Karpas-422 (cell line): ENCODE measurements at regions not wholly inside any gene's neighbourhood (a gene's known extent, or its start where the extent isn't known, plus 50 kb on each side); places are given as distances from the start of the nearest gene placed in this dataset.

Source experiments
- DNase-seq: peaks from one replicate; pipeline ENCODE4 v3.0.0-alpha.2; 2015
- H2AFZ ChIP-seq: fragments of 200-600 bp; sonication (generic); 2 replicates; pipeline ENCODE4 v1.6.1; 2014; ENCODE audit warnings: antibody characterized with exemption, low read length, mixed read lengths
- H3K27ac ChIP-seq: fragments of 200-600 bp; sonication (generic); 2 replicates; pipeline ENCODE4 v1.5.1; 2014; ENCODE audit warnings: mild to moderate bottlenecking, low read length, moderate library complexity
- H3K27me3 ChIP-seq: fragments of 200-600 bp; sonication (generic); 2 replicates; pipeline ENCODE4 v1.6.1; 2014; ENCODE audit warnings: low read length, mixed read lengths
- H3K36me3 ChIP-seq: fragments of 200-600 bp; sonication (generic); 2 replicates; pipeline ENCODE4 v1.6.1; 2014; ENCODE audit warnings: low read length, mixed read lengths; ENCODE audit not compliant: insufficient read depth
- H3K4me1 ChIP-seq: fragments of 200-600 bp; sonication (generic); 2 replicates; pipeline ENCODE4 v1.6.1; 2014; ENCODE audit warnings: mild to moderate bottlenecking, low read length, mixed read lengths
- H3K4me2 ChIP-seq: fragments of 200-600 bp; sonication (generic); 2 replicates; pipeline ENCODE4 v1.6.1; 2014; ENCODE audit warnings: low read length, low read depth, mild to moderate bottlenecking; ENCODE audit not compliant: poor library complexity, severe bottlenecking
- H3K4me3 ChIP-seq: fragments of 200-600 bp; sonication (generic); 2 replicates; pipeline ENCODE4 v1.5.1; 2014; ENCODE audit warnings: mild to moderate bottlenecking, antibody characterized with exemption, low read length, mixed read lengths
- H3K79me2 ChIP-seq: fragments of 200-600 bp; sonication (generic); 2 replicates; pipeline ENCODE4 v1.6.1; 2014; ENCODE audit warnings: mild to moderate bottlenecking, low read length, mixed read lengths
- H3K9ac ChIP-seq: fragments of 200-600 bp; sonication (generic); 2 replicates; pipeline ENCODE4 v1.6.0; 2014; ENCODE audit warnings: low read length
- H3K9me2 ChIP-seq: fragments of 200-600 bp; sonication (generic), shearing (Covaris generic); replicated peaks from 2 replicates; pipeline ENCODE4 v1.6.0; 2014; ENCODE audit warnings: mild to moderate bottlenecking, low read length, moderate library complexity; ENCODE audit not compliant: insufficient read depth
- H3K9me3 ChIP-seq: fragments of 300-700, 200-600 bp; sonication (generic); 2 replicates; pipeline ENCODE4 v1.6.1; 2014; ENCODE audit warnings: low read length, mixed read lengths
- H4K20me1 ChIP-seq: fragments of 200-600 bp; sonication (generic); 2 replicates; pipeline ENCODE4 v1.6.1; 2014; ENCODE audit warnings: mild to moderate bottlenecking, antibody characterized with exemption, low read length, low read depth; ENCODE audit not compliant: insufficient read depth

DNA sequence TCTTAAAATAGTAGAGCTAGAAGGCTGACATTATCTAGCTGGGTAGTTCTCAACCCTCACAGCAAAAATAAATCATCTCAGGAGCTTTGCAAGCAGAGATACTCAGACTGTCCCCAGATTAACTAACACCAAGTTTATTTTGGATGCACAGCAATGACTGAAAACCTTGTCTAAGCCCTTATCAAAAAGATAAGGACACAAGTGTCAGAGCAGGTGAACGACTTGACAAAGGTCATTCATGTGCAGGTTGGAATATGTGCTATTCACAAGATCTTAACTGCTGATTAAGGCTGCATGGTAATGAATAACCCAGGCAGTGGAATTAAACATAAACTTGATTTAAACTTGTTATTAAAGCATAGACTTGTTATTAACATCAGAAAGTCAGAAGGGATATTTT lies 246.6 kb downstream of the BTG1 start:
- Histone ChIP-seq H2AFZ (no peak overlapping the region), H3K9ac (no peak overlapping the region), H3K36me3 (no peaks in the 10 kb centered on the region), H3K4me2 (no peak overlapping the region), H4K20me1 (no peaks in the 10 kb centered on the region), H3K79me2 (no peaks in the 10 kb centered on the region), H3K27ac (no peak overlapping the region), H3K9me3 (no peaks in the 10 kb centered on the region), H3K4me1 (no peaks in the 10 kb centered on the region), H3K4me3 (no peak overlapping the region), H3K27me3 (no peaks in the 10 kb centered on the region), H3K9me2 (no peaks in the 10 kb centered on the region; the same call in 1 of the 2 replicates)
- no peak for DNase-seq

DNA sequence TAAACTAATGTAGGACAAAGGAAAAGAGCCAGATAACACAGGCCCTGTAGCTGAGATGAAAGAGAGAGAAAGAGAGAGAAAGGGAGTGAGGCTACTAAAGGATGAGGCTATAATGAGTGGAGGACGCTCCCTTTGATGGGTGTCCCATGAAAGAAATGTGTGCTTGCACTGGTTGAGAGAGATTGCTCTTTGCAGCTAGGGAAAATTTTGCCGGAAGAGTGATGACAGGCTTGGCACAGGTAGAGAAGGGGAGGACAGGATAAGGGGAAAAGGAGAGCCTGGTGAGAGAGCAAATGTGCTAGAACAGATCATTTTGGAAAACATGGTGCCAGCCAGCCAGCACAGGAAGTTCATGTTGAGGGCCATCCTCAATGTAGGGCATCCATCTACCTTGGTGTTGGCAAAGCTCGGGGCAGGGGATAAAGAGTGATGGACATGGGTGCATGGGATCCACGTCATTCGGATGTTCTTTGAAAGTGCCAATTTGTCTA lies 248.6 kb downstream of the BTG1 start:
- Histone ChIP-seq H3K9me2 (no peaks in the 10 kb centered on the region), H4K20me1 (no peaks in the 10 kb centered on the region), H3K4me3 (no peak overlapping the region), H2AFZ (no peak overlapping the region), H3K36me3 (no peaks in the 10 kb centered on the region), H3K9me3 (no peaks in the 10 kb centered on the region), H3K4me1 (no peaks in the 10 kb centered on the region), H3K79me2 (no peaks in the 10 kb centered on the region), H3K27ac (no peak overlapping the region), H3K27me3 (no peaks in the 10 kb centered on the region), H3K9ac (no peak overlapping the region), H3K4me2 (no peak overlapping the region)
- DNase-seq = no peak

DNA sequence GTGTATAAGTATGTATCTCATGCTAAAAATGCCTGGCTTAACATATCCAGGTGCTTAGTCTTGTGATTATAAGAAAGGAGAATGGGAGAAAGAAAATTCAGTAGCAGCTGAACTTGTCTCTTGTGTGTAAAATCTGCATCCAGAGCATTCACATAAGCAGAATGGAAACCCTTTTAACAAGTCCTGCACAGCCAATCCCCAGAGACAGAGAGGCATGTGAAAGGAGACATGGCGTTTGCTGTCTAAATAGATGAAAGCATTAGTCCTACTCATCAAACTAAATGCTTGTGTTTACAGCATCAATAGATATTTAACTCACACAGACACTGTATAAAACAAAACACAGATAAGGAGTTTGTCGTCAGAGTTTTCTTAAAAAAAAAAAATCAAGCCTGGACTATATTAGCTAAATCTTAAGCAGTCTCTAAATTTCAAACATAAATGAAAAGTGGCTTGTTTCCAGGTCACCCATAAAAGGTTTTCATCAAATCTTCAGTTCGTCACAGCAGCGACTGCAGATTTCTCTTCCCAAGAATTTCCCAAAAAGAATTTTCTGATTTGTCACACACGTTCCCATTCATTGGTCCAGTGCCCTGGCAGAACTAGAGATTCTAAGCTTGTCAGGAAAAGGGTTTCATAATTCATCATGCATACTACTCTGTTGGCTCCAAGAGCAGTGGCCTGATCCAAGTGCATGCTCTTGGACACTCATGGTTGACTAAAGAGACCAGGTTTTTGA lies 249.2 kb downstream of the BTG1 start:
- Histone ChIP-seq H3K27me3 (no peaks in the 10 kb centered on the region), H3K4me2 (no peak overlapping the region), H3K27ac (no peak overlapping the region), H2AFZ (no peak overlapping the region), H3K9me2 (no peaks in the 10 kb centered on the region), H3K4me3 (no peak overlapping the region), H3K79me2 (no peaks in the 10 kb centered on the region), H4K20me1 (no peaks in the 10 kb centered on the region), H3K36me3 (no peaks in the 10 kb centered on the region), H3K9me3 (no peaks in the 10 kb centered on the region), H3K9ac (no peak overlapping the region), H3K4me1 (no peaks in the 10 kb centered on the region)
- no peak for DNase-seq

DNA sequence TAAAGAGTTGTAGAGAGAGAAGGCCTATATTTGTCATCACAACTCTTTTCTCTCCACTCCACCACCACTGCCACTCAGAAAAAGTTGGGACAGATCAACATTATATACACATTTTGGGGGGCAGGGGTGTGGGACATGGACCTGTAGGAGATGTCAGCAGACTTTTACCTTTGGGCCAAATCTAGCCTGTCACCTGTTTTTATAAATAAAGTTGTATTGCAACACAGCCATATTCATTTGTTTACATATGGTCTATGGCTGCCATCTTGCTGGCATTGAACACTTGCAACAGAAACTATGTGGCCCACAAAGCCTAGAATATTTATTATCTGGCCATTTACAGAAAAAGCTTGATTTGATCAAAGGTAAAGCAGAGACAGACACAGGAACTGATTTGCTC lies 250.7 kb downstream of the BTG1 start:
- Histone ChIP-seq H3K4me1 (no peaks in the 10 kb centered on the region), H3K27me3 (no peaks in the 10 kb centered on the region), H3K36me3 (no peaks in the 10 kb centered on the region), H3K9me3 (no peaks in the 10 kb centered on the region), H3K27ac (no peak overlapping the region), H4K20me1 (no peaks in the 10 kb centered on the region), H3K4me2 (no peak overlapping the region), H3K9me2 (no peaks in the 10 kb centered on the region), H2AFZ (no peak overlapping the region), H3K79me2 (no peaks in the 10 kb centered on the region), H3K4me3 (no peak overlapping the region), H3K9ac (no peak overlapping the region)
- DNase-seq = no peak

DNA sequence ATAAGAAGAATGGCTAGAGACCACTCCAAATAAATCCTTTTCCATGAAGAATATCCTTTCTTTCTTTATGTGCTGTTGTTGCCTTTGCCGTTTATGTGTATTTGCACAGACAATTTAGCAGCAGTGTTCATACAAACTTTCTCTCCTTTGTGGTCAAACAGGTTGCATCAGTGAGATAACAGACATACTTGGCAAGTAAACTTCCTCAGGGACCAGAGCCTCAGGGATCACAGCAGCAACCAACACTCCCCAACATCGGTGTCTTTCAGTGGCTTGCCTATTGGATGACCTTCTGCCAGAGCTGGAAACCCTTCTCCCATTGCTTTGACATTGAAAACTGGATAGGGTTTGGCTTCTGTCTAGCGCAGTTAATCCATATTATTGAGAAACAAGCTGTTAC lies 252.2 kb downstream of the BTG1 start:
- Histone ChIP-seq H3K9me3 (no peaks in the 10 kb centered on the region), H4K20me1 (no peaks in the 10 kb centered on the region), H2AFZ (no peak overlapping the region), H3K4me3 (no peak overlapping the region), H3K36me3 (no peaks in the 10 kb centered on the region), H3K9ac (no peak overlapping the region), H3K27me3 (no peaks in the 10 kb centered on the region), H3K4me2 (no peak overlapping the region), H3K79me2 (no peaks in the 10 kb centered on the region), H3K27ac (no peak overlapping the region), H3K9me2 (no peaks in the 10 kb centered on the region), H3K4me1 (no peaks in the 10 kb centered on the region)
- no peak for DNase-seq

DNA sequence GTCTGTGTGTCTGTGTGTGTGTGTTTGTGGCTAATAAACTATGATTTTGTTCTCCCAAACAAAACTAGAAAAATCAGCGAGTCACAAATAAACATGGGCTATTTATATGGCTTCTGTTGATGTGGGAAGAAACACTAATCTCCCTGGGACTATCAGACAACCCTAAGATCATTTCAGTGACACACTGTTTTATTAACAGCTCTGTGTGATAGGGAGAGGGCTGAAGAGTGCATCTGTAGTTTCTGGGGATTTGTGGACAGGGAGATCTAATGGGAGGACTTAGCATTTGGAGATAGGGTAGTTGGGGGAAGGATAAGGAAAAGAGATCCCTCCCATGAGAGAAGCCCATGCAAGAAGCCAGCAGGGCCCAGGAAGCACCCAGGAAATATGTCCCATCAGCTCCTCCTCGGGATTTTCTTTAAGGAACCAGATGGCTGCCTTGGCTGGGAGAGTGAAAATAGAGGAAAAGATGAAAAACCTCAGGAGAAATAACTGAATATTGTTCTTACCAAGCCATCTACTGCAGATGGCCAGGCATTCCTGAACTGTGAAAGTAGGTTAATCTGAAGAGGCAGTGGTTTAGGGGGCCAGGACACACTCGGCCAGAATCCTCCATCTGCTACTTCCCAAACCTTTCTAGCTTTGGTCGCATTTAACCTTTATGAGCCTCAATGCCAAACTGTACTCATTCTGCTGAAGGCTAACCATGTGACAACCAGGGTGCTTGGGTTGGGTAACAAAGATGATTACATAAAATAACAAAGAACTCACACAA lies 253.4 kb downstream of the BTG1 start:
- Histone ChIP-seq H2AFZ (no peak overlapping the region), H3K9ac (no peak overlapping the region), H3K4me1 (no peaks in the 10 kb centered on the region)

DNA sequence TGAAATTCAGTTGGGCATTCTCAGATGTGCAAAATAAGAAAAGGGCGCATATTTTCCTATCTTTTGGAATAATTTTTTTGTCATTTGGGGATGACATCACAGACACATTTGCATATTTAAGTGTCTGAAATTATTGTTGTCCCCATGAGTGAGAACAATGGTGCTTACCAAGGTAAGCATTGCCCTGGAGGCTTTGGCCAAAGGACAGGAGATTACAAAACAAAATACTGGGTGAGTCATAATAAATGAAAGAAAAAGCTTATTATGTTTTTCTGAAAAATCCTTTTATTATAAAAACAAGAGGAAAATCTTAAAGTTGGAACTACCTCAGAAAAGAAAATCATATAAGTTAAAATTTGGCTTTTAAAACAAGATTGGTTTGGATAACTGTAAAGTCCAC lies 254.9 kb downstream of the BTG1 start:
- H3K4me3 ChIP-seq = no peak overlapping the region
- no peak overlapping the region for H3K27ac ChIP-seq
- H2AFZ ChIP-seq = no peak overlapping the region
- no peaks in the 10 kb centered on the region for H3K36me3 ChIP-seq
- no peak for DNase-seq
- H3K4me2 ChIP-seq = no peak overlapping the region
- H3K79me2 ChIP-seq = no peaks in the 10 kb centered on the region
- H4K20me1 ChIP-seq = no peaks in the 10 kb centered on the region
- H3K9me3 ChIP-seq = no peaks in the 10 kb centered on the region
- no peaks in the 10 kb centered on the region for H3K9me2 ChIP-seq
- H3K27me3 ChIP-seq = no peaks in the 10 kb centered on the region
- H3K4me1 ChIP-seq = no peaks in the 10 kb centered on the region
- H3K9ac ChIP-seq = no peak overlapping the region

More for the DNA sequence above, 253.4 kb downstream of the BTG1 start:
- no peaks in the 10 kb centered on the region for H3K36me3 ChIP-seq
- no peaks in the 10 kb centered on the region for H3K9me2 ChIP-seq
- H3K27ac ChIP-seq = no peak overlapping the region
- no peaks in the 10 kb centered on the region for H3K9me3 ChIP-seq
- no peaks in the 10 kb centered on the region for H4K20me1 ChIP-seq
- no peak for DNase-seq
- H3K27me3 ChIP-seq = no peaks in the 10 kb centered on the region
- H3K4me3 ChIP-seq = no peak overlapping the region
- H3K4me2 ChIP-seq = no peak overlapping the region
- H3K79me2 ChIP-seq = no peaks in the 10 kb centered on the region

DNA sequence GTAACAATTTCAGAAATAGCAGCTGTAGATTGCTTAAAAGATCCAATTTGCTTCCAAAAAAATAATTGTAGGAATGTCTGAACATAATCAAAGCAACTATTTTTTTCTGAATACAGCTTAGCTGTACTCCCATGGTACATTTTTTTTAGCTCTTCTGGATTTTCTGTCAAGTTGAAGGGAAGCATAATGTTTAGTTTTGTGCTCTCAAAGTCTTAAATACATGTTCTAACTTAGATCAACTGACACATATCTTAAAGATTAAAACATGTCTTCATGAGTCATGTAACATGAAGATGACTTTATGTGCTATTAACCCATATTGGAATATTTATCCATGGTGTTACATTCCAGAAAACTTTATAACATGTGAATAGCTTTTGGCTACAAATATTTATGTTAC lies 255.7 kb downstream of the BTG1 start:
- Histone ChIP-seq H3K9me2 (no peaks in the 10 kb centered on the region), H3K4me3 (no peak overlapping the region), H3K4me2 (no peak overlapping the region), H3K79me2 (no peaks in the 10 kb centered on the region), H3K4me1 (no peaks in the 10 kb centered on the region), H3K9me3 (no peaks in the 10 kb centered on the region), H3K27ac (no peak overlapping the region), H3K36me3 (no peaks in the 10 kb centered on the region), H3K27me3 (no peaks in the 10 kb centered on the region), H2AFZ (no peak overlapping the region), H4K20me1 (no peaks in the 10 kb centered on the region), H3K9ac (no peak overlapping the region)
- no peak for DNase-seq
